K562 (cell line): ENCODE measurements at regions not wholly inside any gene's neighbourhood (a gene's known extent, or its start where the extent isn't known, plus 50 kb on each side); places are given as distances from the start of the nearest gene placed in this dataset.

ENCODE experiments used
- ATAC-seq: fragments of 200-7000 bp; cut with Tn5 transposase; 3 replicates; pipeline ENCODE4 v1.9.1; 2020; ENCODE audit warnings: moderate library complexity
- BruUV-seq: library from RNA; stranded (reverse); fragments of 400-500 nt; replicated peaks from 2 replicates; lab custom pipeline; 2021; lab: Mats Ljungman, UMichigan
- CTCF ChIA-PET: fragments of 300-600 bp; formaldehyde crosslinking; extraction: SDS; loops from one replicate; lab custom pipeline; 2021; ENCODE audit warnings: low intra/inter-chr PET ratio; lab: Yijun Ruan, JAX
- POLR2A ChIA-PET: fragments of 300-600, 350-650 bp; sonication (Branson Sonifier 250); formaldehyde crosslinking; extraction: SDS; loops from one replicate; lab custom pipeline; 2021; ENCODE audit warnings: antibody characterized with exemption, inconsistent platforms; lab: Yijun Ruan, JAX
- DNase-seq, 4 experiments: peaks; one replicate each; pipeline versions ENCODE4 v3.0.0 to v3.0.0-alpha.2; 2011 to 2018; ENCODE audit warnings: low spot score in 3 of 4, mixed read lengths in 3 of 4; ENCODE audit errors: extremely low read depth in 1 of 4
- FAIRE-seq: peaks from 2 replicates; lab custom pipeline; 2011; peaks lifted over from hg19 to GRCh38; lab: Jason Lieb, UNC
- H2AFZ ChIP-seq: 2 replicates; pipeline ENCODE4 v1.6.0; 2011; ENCODE audit warnings: low read depth, low read length, control low read depth, inconsistent platforms
- H3K27ac ChIP-seq: fragments of 200-600 bp; 3 replicates; pipeline ENCODE4 v1.8.0; 2011; ENCODE audit warnings: low read depth, mild to moderate bottlenecking, control low read depth, inconsistent platforms, low read length, moderate library complexity, mixed read lengths; ENCODE audit errors: extremely low read depth
- H3K27me3 ChIP-seq, 2 experiments: fragments of 300-600 bp in 1 of 2; 2 replicates in 1 of 2; 3 replicates in 1 of 2; pipeline versions ENCODE4 v1.6.0 to v1.8.0; 2011; ENCODE audit warnings: inconsistent platforms in 2 of 2, low read length in 2 of 2, mild to moderate bottlenecking in 1 of 2, mixed read lengths in 1 of 2, moderate library complexity in 1 of 2; ENCODE audit not compliant: control insufficient read depth in 2 of 2, insufficient read depth in 2 of 2
- H3K36me3 ChIP-seq: fragments of 300-600 bp; 3 replicates; pipeline ENCODE4 v1.8.0; 2011; ENCODE audit warnings: mild to moderate bottlenecking, low read length, inconsistent platforms; ENCODE audit not compliant: control insufficient read depth, insufficient read depth
- H3K4me1 ChIP-seq, 2 experiments: fragments of 200-600 bp in 1 of 2; replicated peaks in 1 of 2; 2 replicates in 1 of 2; 3 replicates in 1 of 2; pipeline versions ENCODE4 v1.5.1 to v1.8.0; 2011; ENCODE audit warnings: inconsistent platforms in 2 of 2, low read length in 2 of 2, mild to moderate bottlenecking in 1 of 2, mixed read lengths in 1 of 2, moderate library complexity in 1 of 2; ENCODE audit not compliant: control insufficient read depth in 2 of 2, insufficient read depth in 2 of 2
- H3K4me2 ChIP-seq: 2 replicates; pipeline ENCODE4 v1.6.1; 2011; ENCODE audit warnings: low read length, control low read depth, inconsistent platforms, mixed read lengths; ENCODE audit not compliant: insufficient read depth
- H3K4me3 ChIP-seq: fragments of 200-600 bp; sonication (generic), shearing (Covaris generic); 2 replicates; pipeline ENCODE4 v1.5.1; 2016; ENCODE audit warnings: control low read depth, inconsistent platforms
- H3K79me2 ChIP-seq: fragments of 200-600 bp; 3 replicates; pipeline ENCODE4 v1.8.0; 2011; ENCODE audit warnings: low read length, inconsistent platforms; ENCODE audit not compliant: control insufficient read depth, insufficient read depth
- H3K9ac ChIP-seq, 2 experiments: 2 replicates each; pipeline versions ENCODE4 v1.6.0 to v1.6.1; 2011; ENCODE audit warnings: low read depth in 2 of 2, low read length in 2 of 2, control low read depth in 1 of 2, inconsistent platforms in 1 of 2, mild to moderate bottlenecking in 1 of 2, mixed read lengths in 1 of 2; ENCODE audit not compliant: insufficient read depth in 1 of 2
- H3K9me1 ChIP-seq: one replicate; pipeline ENCODE4 v1.6.0; 2011; ENCODE audit warnings: inconsistent platforms, mild to moderate bottlenecking, low read length, moderate library complexity; ENCODE audit not compliant: control insufficient read depth, insufficient read depth
- H3K9me3 ChIP-seq: replicated peaks from 2 replicates; pipeline ENCODE4 v1.5.1; 2011; ENCODE audit warnings: low read depth, low read length, inconsistent platforms; ENCODE audit not compliant: control insufficient read depth, insufficient read depth
- H4K20me1 ChIP-seq: replicated peaks from 2 replicates; pipeline ENCODE4 v1.6.1; 2011; ENCODE audit warnings: low read length, inconsistent platforms, mixed read lengths; ENCODE audit not compliant: control insufficient read depth, insufficient read depth
- DEAF1 ChIP-seq: fragments of 450-650 bp; formaldehyde crosslinking; IDR thresholded peaks from 2 replicates; pipeline ENCODE4 v1.4.0; 2020; ENCODE audit warnings: mild to moderate bottlenecking, moderate library complexity
- HIVEP1 ChIP-seq: fragments of 250-450 bp; sonication (Bioruptor Pico); IDR thresholded peaks from 2 replicates; pipeline ENCODE4 v1.4.0; 2020; ENCODE audit warnings: mild to moderate bottlenecking
- KAT2B ChIP-seq: IDR thresholded peaks from one replicate; pipeline ENCODE4 v1.6.1; 2012; ENCODE audit warnings: low read depth, mild to moderate bottlenecking, control low read depth, inconsistent platforms, low read length, moderate library complexity
- KDM2B ChIP-seq: fragments of 250-450 bp; sonication (Bioruptor Pico); IDR thresholded peaks from 2 replicates; pipeline ENCODE4 v1.8.0; 2021; ENCODE audit warnings: mild to moderate bottlenecking, moderate library complexity
- MYC ChIP-seq, 2 experiments: fragments of 250-450 bp in 1 of 2; sonication (Bioruptor Pico) in 1 of 2; IDR thresholded peaks; 2 replicates each; pipeline versions ENCODE4 v1.5.1 to v1.6.1; 2012 to 2021; ENCODE audit warnings: low read depth in 2 of 2, borderline replicate concordance in 1 of 2, improper control_type of control experiment in 1 of 2, low read length in 1 of 2, mild to moderate bottlenecking in 1 of 2, moderate library complexity in 1 of 2
- NONO ChIP-seq, 2 experiments: fragments of 200-400 bp in 1 of 2; fragments of 450-650 bp in 1 of 2; formaldehyde crosslinking in 1 of 2; IDR thresholded peaks; 2 replicates each; pipeline ENCODE4 v1.6.1; 2017; ENCODE audit warnings: low read depth in 2 of 2, mild to moderate bottlenecking in 2 of 2, moderate library complexity in 2 of 2, low read length in 1 of 2
- RCOR1 ChIP-seq, 2 experiments: IDR thresholded peaks; 2 replicates each; pipeline ENCODE4 v1.6.1; 2012; ENCODE audit warnings: low read depth in 2 of 2, low read length in 2 of 2, borderline replicate concordance in 1 of 2, improper control_type of control experiment in 1 of 2
- SETDB1 ChIP-seq: IDR thresholded peaks from one replicate; pipeline ENCODE4 v1.6.1; 2012; ENCODE audit warnings: low read length, control low read depth, inconsistent platforms
- TCF15 ChIP-seq: fragments of 250-450 bp; sonication (Bioruptor Pico); IDR thresholded peaks from 2 replicates; pipeline ENCODE4 v1.8.0; 2022; ENCODE audit warnings: moderate library complexity, mild to moderate bottlenecking, inconsistent platforms
- TCF7 ChIP-seq: sonication (generic); IDR thresholded peaks from 2 replicates; pipeline ENCODE4 v1.6.1; 2016; ENCODE audit warnings: antibody characterized with exemption, borderline replicate concordance
- TEAD1 ChIP-seq, 2 experiments: fragments of 450-650 bp in 1 of 2; sonication (generic) in 1 of 2; formaldehyde crosslinking; IDR thresholded peaks; 2 replicates each; pipeline versions ENCODE4 v1.4.0 to v1.8.0; 2020 to 2022; ENCODE audit warnings: mild to moderate bottlenecking in 2 of 2, missing genetic modification reagents in 1 of 2
- YY1 ChIP-seq, 3 experiments: IDR thresholded peaks; 2 replicates each; pipeline ENCODE4 v1.6.1; 2011; ENCODE audit warnings: low read length in 2 of 3, mild to moderate bottlenecking in 2 of 3, moderate library complexity in 2 of 3, borderline replicate concordance in 1 of 3, control low read depth in 1 of 3, low read depth in 1 of 3; ENCODE audit not compliant: insufficient read depth in 3 of 3, insufficient replicate concordance in 2 of 3, control insufficient read depth in 1 of 3, insufficient read length in 1 of 3; ENCODE audit errors: extremely low read depth in 1 of 3
- WGBS: fragments of 100-300 bp; shearing (Covaris generic); methylation state at CpG from one replicate; pipeline ENCODE4 v1.1.6; 2016; ENCODE audit warnings: low coverage, mixed read lengths; ENCODE audit not compliant: insufficient coverage; ENCODE audit errors: missing lambda C conversion rate; 5-methylcytosine and 5-hydroxymethylcytosine counted together
- in situ Hi-C: fragments of 300-500 bp; cut with MboI; formaldehyde crosslinking; loops from 4 replicates; pipeline ENCODE4 v1.15.0; 2018; ENCODE audit warnings: inconsistent platforms, mixed read lengths
- intact Hi-C: fragments of 100-400 bp; cut with micrococcal nuclease; formaldehyde crosslinking; loops from 2 replicates; pipeline ENCODE4 v1.14.2; 2022

GRCh38 chr3:174640932-174641331 is 218.2 kb upstream of the NAALADL2 start:
- H4K20me1 ChIP-seq = no peaks in the 10 kb centered on the region
- no peak overlapping the region for H2AFZ ChIP-seq
- H3K9ac ChIP-seq = no peak overlapping the region
- ChIA-PET POLR2A (interaction anchor here (0.7 kb wide), 1 partner anchor 46 kb away, joined by 4 read pairs; no protein-coding TSS in a partner anchor), CTCF (no interaction called here)
- H3K4me1 ChIP-seq = no peaks in the 10 kb centered on the region
- no peaks in the 10 kb centered on the region for H3K9me3 ChIP-seq
- H3K4me3 ChIP-seq = no peak overlapping the region
- no peaks in the 10 kb centered on the region for H3K9me1 ChIP-seq
- 0% methylated on average over 15 of the region's 18 CpGs for WGBS
- FAIRE-seq (no peak), DNase-seq (no peak), ATAC-seq (no peak)
- BruUV-seq = no TSS peak
- H3K4me2 ChIP-seq = no peak overlapping the region
- H3K27me3 ChIP-seq = no peaks in the 10 kb centered on the region
- H3K36me3 ChIP-seq = no peaks in the 10 kb centered on the region
- in situ Hi-C loops = no loop called here
- intact Hi-C loops = no loop called here
- no peaks in the 10 kb centered on the region for H3K79me2 ChIP-seq
- no peak overlapping the region for H3K27ac ChIP-seq
- TF ChIP-seq RCOR1 (IDR thresholded peaks at IDR 0.05; ENCODE audit: borderline replicate concordance in 1 of 2, low read depth in 2 of 2, low read length in 2 of 2) = no peak
- no peak for TF ChIP-seq TCF7
- no peak for TF ChIP-seq SETDB1
- TF ChIP-seq YY1 (IDR thresholded peaks at IDR 0.05; ENCODE audit: borderline replicate concordance in 1 of 3, control insufficient read depth in 1 of 3, extremely low read depth in 1 of 3, insufficient read depth in 3 of 3, insufficient read length in 1 of 3, insufficient replicate concordance in 2 of 3, low read depth in 1 of 3, low read length in 2 of 3) = no peak
- no peak for TF ChIP-seq NONO (IDR thresholded peaks at IDR 0.05; ENCODE audit: low read depth in 2 of 2, low read length in 1 of 2)
- TF ChIP-seq HIVEP1 (CRISPR knock-in tag) = no peak
- TF ChIP-seq TEAD1 (CRISPR knock-in tag; IDR thresholded peaks at IDR 0.05) = no peak
- no peak for TF ChIP-seq KDM2B (CRISPR knock-in tag)
- TF ChIP-seq DEAF1 (CRISPR knock-in tag) = no peak
- TF ChIP-seq TCF15 (CRISPR knock-in tag) = no peak
- TF ChIP-seq KAT2B = no peak
- TF ChIP-seq MYC (IDR thresholded peaks at IDR 0.05; ENCODE audit: low read depth, low read length) = no peak
- TF ChIP-seq MYC (CRISPR knock-in tag; IDR thresholded peaks at IDR 0.05; ENCODE audit: borderline replicate concordance, low read depth) = no peak
- TF ChIP-seq, all 486 proteins: peak for 0
